GM18520 (cell line): ENCODE measurements at regions not wholly inside any gene's neighbourhood (a gene's known extent, or its start where the extent isn't known, plus 50 kb on each side); places are given as distances from the start of the nearest gene placed in this dataset.
"Not testable (repeated sequence)": the region's sequence is repeated elsewhere in the genome, so short reads cannot be mapped to it uniquely, and the experiment has no call there.

ENCODE experiments used
- ATAC-seq: cut with Tn5 transposase; IDR thresholded peaks from one replicate; pipeline ENCODE4 v1.9.1; 2021; ENCODE audit not compliant: unreplicated experiment

DNA sequence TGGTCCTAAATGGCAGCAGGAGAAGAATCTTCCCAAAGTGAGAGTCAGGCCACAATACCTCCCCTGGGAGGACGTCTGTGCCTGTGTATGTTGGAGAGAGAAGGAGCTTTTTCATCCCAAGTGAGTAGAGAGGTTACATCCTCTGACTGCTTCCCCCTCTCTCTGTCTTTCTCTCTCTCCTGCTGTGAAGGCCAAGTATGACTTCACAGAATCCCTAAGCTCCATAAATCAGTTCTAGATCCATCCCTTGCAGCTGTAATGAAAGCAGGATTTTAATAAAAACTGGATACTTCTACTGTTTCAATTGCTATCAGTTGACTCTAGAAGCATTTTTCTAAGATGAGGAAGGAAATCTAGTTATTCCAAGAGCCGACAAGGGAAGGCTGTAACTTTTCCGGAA, 389.1 kb upstream of the PROK2 start:
- no peak for ATAC-seq

DNA sequence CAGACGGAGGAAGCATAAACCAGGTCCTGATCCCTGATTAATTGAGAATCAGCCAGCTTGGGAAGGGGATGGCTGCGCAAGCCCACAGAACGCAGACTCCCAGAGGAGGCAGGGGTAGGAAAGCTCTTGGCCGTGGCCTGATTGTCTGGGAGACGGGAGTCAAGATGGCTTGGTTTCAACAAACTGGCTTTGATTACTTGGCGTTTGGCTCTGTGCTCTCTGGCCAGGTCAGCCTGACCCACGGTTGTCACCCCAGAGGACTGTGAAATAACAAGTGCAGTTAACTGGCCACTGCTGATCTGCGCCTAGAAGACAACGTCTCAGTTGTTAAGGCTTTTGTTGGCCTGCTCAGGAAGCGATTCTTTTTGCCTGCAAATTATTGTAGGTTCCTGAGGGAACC, 387.0 kb upstream of the PROK2 start:
- ATAC-seq = no peak

DNA sequence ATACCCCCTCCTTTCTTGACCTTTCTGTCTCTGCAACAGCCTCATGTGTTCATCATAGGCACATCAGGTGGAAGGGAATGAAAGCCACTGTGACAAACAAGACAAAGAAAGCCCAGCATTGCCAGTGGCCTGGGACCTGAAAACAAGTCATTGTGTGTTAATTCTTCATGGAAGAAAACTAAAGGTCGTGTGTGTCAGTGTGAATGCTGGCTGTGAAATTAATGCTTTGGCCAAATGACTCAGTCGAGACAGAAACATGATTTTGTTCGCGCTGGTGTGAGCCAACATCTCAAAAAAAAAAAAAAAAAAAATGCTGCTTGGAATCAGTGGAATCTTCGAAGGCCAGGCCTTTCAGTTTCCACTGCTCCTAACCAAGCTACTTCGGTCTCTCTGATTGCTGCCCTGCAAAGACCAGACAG, 386.5 kb upstream of the PROK2 start:
- no peak for ATAC-seq

DNA sequence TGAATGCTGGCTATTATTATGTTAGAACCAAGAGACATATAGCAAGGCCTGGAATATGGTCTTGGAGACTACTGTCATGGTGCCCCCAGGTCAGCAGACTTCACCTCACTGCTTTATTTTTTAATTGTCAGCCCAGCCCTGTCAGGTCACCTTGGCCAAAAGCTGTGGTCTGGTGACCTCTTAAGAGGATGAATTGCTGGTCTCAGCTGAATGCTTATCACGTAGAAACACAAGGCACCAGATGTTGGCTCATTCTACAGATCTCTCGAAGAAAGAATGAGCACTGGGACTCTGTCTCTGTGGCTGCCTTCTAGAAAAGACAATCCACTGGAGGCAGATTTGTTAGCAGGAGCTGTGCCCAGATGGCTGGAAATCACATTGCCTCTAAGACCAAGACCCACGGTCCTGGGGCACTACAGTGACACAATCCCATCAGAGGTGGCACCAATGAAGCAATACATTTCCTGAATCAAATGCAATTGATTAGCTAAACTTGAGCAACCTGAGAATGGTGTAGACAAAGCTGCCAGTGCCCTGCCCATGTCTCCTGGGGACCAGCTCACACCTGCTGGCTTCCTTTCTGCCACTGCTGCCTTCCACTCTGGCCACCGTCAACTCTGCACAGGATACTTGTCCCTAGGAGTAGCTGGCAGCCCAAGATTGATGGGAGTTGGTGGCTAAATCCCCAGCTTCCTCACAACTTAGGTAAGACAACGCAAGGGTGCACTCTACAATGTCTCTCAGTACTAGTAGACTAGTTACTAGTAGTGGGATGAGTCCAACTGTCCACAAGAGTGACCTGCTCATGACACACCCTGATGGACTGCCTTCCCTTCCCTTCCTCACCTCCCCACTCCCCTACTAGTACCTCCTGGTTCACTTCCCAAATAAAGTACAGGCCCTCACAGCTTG, 384.9 kb upstream of the PROK2 start:
- no peak for ATAC-seq

DNA sequence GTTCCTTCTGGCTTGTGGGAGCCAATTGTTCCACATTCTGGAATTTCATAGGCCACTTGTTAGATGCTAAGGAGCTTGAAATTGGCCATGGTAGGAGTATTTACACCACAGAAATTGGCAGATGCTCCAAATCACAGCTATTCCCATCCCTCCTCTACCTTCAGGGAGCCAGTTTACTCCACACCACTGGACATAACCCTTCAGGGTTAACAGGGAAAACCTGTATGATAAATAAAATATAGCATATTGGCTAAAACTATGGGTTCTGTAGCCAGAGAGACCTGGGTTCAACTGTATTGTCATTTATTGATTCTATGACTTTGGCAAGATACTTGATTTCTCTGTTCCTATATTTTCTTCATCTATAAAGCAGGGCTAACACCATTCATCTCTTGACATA, 384.2 kb upstream of the PROK2 start:
- no peak for ATAC-seq

DNA sequence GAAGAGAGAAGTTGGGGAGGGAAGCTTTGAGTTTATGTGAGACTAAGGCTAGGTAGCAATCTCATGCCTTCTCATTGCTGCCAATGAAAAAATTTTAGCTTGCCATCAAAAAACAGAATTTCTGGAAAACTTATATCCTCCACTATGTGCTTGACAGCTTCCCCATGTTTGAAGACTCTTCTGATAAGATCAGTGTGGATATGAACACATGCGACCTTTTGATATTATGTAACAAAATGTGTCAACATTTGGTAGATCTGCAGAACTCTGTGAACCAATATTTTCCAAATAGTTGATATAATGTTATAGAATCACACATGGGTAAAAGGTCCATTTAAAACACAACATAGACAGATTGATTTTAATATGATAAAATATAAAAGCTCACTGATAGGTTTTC, 380.9 kb upstream of the PROK2 start:
- ATAC-seq = no peak

DNA sequence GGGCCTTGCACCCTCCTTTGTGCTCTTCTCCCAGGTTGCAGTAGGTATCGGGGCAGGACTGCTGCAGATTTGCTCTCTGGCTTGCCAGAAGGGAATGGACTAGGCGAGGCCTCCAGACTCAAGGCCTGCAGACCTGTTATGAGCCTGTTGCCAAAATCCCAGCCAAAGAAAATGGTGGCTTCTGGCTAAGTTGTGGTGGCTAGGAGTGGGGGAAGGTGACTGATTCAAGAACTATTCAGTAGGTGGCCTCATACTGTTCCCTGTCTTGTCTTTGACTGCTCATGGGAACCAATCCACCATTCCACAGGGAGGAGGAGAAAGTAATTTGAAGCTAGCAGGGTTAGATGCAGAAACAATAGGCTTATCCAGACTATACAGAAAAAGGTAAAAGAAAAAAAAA, 380.4 kb upstream of the PROK2 start:
- ATAC-seq = no peak

DNA sequence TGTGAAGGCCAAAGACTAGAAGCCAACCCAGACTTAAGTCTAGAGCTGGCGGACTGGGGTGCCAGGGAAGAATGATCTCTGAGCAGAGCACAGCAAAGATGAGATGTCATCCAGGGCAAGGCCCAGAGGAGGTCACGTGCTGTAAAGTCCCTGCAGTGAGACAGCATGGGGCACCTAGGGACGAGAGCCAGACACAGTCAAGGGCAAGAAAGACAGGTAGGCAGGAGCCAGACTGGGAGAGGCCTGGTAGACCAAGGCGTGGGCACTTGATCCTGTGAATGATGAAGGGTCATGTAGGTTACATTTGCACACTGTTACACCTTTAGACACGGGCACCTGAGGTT, 379.7 kb upstream of the PROK2 start:
- ATAC-seq = no peak

DNA sequence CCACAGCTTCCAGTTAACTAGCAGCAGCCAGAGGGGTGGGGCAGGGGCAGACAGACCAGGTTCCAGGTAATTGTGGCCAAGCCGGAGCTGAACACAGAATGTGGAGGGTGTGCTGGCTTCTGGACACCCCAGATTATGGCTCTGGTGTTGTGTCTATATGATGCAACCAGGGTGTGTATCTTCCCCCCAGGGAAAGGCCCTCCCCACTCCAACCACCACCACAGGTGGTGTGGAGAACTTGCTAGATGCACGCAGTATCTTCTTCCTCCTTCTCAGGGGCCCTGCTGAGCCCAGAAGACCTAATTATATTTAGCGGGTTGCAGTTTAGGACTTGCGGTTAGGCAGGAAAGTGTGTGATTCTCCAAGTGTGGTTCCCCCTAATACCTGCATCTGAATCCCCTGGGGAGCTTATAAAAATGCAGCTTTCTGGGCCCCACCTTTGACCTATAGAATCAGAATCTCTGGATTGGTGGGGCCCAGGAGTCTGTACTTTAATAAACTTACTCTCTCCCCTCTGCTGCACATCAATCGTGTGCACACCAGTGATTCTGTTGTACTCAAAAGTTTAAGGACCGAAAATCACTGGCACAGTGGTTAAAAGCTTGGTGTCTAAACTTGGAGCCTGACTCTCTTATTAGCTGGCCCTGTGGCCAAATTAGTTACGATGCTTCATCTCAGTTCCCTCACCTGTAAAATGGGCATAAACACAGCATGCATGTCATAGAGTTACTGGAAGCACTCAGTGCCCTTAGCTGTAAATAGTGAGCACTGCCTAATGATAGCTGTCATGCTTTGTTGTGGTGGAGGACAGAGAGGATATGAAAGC, 379.1 kb upstream of the PROK2 start:
- peak; percentile 79 for ATAC-seq

DNA sequence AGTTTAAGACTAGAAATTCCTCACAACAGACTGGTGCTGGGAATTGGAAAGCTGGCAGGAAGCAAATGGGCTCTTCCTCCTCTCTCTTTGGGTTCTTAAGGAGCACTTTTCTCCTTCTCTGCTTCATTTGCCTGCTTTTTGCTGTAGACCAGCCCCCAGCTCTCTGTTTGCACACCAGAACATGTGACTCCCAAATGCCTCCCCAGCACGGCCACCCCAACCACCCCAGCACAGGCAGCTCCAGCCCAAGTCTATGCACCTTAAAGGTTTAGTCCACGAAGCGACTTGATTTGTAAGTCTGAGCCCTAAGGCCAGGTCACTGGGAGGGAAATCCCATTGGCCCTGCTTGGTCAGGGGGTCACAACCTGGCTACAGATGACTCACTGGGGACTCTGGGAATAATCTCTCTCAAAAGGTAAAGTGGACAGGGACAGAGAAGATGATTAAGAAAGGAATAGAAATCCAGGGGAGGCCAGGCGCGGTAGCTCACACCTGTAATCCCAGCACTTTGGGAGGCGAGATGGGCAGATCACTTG, 377.8 kb upstream of the PROK2 start:
- ATAC-seq = no peak

DNA sequence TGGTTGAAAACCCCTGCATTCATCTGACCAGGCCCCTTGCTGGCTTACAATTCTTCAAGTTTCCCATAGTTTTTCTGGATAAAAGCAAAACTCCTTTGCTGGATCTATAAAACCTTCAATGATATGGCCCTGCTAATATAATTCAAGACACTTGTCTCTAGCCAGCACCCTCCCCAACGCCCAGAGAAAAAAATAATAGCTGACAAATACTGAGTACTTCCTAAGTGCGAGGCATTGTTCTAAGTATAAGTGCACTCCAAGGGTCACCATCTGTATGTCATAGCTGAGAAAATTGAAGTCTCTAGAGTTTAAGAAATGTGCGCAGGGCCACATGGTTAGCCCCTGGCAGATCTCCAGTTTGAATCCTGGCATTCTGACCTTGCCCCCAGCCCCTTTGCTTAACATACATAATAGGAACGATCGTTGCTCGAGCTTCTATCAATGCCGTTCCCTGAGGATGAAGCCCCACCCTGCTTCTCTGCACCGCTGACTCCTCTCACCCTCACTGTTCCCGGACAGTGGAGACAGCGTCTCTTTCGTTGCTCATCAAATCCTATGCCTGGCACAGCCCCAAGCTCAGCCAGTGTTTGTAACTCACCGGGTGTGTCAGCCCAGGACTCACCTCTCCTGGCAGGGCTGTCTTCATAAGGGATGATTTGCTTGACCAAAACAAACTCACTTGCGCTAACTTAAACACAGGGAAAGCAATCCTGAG, 377.1 kb upstream of the PROK2 start:
- ATAC-seq = no peak

DNA sequence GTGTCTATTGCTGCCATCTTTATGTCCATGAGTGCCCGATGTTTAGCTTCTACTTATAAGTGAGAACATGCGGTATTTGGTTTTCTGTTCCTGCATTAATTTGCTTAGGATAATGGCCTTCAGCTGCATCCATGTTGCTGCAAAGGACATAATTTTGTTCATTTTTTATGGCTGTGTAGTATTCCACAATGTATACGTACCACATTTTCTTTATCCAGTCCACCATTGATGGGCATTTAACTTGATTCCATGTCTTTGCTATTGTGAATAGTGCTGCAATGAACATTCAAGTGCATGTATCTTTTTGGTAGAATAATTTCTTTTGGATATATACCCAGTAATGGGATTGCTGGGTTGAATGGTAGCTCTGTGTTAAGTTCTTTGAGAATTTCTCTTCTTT, 376.3 kb upstream of the PROK2 start:
- not testable (repeated sequence) for ATAC-seq

DNA sequence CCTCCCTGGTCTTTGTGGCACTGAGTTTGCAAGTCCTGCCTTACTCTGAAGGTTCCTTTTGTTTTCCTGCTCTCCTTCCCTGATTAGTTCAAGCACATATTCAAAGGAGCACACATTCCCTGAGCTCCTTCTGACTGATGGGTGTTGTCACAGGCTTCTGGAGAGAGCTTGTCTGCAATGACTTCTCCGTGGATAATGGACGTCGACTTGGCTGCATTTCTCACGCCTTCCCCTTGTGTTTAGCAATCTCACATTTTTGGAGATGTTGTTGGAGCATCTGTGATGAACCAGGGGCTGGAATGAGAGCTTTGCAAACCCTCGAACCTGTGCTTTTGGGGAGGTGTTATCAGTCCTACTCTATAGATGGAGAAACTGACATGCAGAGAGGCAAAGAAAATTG, 375.4 kb upstream of the PROK2 start:
- no peak for ATAC-seq

DNA sequence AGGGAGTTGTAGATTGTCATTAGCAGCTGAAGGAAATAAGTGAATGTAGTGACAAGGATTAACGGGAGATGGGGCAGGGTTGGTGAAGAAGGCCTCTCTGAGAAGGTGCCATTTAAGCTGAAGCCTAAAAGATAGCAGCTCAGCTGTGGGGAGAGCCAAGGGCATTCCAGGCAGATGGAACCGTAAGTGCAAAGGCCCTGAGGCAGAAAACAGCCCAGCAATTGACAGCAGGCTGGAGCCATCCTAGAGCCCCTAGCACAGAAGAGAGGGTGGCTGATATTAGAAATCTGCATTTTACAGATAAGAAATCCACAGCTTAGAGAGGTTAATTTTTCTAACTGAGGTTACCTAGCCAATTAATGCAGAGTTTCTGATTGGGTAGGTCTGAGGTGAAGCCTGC, 374.5 kb upstream of the PROK2 start:
- ATAC-seq = no peak

DNA sequence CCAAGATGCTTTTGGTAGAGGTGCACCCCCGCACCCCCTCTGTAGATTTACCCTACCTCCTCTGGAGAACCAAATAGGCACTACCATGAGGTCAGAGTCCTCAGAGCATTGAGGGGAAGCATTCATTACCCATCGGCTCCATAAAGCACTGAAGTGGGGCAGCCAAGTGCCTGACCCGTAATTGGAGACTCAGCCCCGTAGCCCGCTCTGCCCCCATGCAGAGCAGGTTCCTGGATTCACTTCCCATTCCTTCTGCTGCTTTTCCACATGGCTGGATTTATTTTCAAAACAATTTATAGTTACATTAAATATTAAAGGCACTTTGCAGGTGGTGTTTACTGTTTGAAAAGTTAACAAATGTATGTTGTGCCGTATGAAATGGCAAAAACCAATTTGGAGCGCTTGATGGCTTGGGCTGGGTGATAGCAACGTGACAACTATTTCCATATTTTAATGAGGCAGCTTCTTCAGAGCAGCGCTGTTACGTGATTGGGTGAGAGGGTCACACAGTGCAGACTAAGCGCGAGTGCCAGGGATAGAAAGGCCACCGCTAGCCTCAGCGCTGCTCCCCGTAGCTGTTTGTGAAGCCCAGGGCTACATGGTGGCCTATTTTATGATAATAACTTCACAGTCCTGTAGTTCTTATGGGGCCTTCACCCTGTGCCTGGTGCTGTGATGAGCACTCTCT, 373.8 kb upstream of the PROK2 start:
- no peak for ATAC-seq

DNA sequence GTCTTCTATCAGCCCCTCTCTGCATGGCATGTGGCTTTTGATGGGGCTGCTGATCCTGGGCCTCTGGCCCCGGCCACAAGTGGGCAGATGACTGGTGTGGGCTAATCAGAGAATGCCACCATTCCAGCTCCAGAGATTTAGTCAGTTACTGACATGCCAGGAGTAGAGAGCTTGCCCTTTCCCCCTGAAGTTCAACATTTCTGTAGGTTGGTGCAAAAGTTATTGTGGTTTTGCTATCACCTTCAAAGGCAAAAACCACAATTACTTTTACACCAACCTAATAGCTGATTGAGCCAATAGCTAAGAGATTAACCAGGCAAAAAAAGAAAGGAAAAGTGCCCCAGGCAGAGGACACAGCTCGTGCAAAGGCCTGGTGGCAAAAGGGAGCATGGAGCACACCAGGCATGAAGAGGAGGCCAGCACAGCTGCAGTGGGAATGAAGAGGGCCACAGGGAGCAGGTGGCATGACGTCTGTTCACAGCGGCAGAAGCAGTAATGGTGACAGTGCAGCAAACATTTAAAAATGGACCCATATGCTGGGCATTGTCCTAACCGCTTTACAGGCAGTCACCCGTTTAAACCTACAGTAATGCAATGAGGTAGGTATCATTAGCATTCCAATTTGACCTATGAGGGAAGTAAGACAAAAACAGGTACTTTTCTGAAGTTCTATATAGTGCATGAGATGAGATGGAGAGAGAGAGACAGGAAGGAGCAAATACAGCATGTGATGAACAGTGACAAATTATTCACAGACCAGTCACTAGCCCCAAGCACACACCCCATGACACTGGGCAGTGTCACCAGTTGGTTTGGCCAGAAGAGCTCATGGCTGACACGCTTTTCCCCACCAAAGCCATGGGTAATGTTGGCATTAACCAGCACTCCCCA, 373.0 kb upstream of the PROK2 start:
- no peak for ATAC-seq

DNA sequence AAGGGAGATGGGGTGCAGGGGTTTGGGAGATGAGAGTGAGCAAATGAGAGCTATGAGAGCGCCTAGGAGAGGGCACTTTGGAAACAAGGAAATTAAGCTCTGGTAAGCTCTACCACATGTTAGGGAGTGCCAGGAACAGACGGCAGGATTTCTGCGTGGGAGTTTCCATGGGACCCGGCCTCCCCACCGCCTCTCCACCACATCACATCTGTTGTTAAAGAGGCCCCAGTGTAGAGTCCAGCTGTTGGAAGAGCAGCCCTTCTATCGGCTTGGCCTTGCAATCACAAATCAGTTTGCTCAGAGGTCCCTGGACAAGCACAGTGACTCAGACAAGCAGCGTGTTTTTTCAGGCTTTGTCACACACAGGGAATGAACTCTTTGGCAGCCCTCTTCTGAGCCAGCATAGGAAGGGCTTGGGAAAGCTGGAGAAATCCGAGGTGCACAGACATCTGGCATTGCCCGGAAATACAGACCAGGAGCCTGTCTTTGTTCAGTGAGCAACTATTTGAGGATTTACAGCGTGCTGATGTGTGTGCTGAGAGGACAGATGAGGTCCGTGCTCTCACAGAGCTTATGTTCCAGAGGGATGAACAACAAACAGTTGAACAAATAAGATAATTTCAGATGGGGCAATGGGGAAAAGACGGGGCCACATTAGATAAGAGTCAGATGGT, 370.6 kb upstream of the PROK2 start:
- ATAC-seq = no peak

DNA sequence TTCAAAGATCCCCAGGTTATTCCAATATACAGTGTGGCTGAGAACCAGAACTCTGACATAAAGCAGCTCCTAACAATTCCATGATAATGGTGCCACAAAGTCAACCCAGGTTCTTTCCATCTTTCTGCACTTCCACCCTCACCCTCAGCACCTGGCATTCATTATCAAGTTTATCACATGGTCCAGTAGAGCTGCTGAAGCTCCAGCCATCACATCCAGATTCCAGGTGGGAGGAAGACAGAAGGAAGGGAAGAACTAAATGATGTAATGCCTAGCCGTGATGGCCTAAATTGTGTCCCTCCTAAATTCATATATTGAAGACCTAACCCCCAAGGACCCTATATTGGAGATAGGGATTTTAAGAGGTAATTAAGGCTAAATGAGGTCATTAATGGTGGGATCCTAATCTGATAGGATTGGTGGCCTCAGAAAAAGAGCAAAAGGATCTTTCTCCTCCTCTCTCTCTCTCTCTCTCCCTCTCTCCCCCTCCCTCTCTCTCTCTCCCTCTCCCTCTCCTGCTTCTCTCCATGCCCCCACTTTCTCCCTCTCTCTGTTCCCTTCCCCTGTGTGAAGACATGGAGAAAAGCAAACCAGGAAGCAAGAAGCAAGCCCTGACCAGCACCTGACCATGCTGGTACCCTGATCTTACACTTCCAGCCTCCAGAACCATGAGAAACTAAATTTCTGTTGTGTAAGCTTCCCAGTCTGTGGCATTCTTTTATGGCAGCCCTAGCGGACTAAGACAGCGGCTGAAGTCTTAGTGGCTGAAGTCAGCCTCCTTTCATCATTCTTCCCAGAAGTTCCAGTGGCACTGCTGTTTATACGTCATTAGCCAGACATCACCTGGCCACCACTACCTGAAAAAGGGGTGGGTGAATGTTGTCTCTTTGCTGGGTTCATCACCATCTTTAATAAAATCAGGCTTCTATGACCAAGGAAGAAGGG, 369.7 kb upstream of the PROK2 start:
- no peak for ATAC-seq
